ENCODE measurements at regions not wholly inside any gene's neighbourhood (a gene's known extent, or its start where the extent isn't known, plus 50 kb on each side); places are given as distances from the start of the nearest gene placed in this dataset.

DNA sequence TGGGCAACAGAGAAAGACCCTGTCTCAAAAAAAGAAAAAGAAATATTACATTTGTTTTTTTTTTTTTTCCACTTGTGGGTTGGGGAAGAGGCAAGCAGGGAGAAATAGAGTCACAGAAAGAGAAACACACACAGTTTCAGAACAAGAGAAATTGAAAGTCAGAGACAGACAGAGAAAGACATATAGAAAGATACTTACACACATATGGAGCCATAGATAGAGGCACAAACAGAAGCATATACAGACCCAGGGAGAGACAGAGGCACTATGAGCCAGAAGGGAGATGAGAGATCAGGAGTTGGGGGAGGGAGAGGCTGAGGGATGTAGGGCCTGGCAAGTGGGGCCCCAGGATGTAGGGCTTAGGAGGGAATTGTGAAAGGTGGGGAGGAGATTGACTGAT is 55.2 kb upstream of the GIMD1 start:
- Histone ChIP-seq H3K27me3 (ENCODE audit: control insufficient read depth, insufficient read depth, low read length) (no peaks in the 10 kb centered on the region), H3K36me3 (ENCODE audit: control insufficient read depth, insufficient read depth, low read length) (no peaks in the 10 kb centered on the region), H3K4me3 (ENCODE audit: low read depth, low read length) (no peak overlapping the region)
- ChIA-PET POLR2A (no interaction called here), CTCF (no interaction called here)
- no peak for DNase-seq (ENCODE audit: low read depth)
- TF ChIP-seq, protein P1, sequence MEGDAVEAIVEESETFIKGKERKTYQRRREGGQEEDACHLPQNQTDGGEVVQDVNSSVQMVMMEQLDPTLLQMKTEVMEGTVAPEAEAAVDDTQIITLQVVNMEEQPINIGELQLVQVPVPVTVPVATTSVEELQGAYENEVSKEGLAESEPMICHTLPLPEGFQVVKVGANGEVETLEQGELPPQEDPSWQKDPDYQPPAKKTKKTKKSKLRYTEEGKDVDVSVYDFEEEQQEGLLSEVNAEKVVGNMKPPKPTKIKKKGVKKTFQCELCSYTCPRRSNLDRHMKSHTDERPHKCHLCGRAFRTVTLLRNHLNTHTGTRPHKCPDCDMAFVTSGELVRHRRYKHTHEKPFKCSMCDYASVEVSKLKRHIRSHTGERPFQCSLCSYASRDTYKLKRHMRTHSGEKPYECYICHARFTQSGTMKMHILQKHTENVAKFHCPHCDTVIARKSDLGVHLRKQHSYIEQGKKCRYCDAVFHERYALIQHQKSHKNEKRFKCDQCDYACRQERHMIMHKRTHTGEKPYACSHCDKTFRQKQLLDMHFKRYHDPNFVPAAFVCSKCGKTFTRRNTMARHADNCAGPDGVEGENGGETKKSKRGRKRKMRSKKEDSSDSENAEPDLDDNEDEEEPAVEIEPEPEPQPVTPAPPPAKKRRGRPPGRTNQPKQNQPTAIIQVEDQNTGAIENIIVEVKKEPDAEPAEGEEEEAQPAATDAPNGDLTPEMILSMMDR (IDR thresholded peaks at IDR 0.05; ENCODE audit: insufficient read depth, low read depth, low read length) = no peak

DNA sequence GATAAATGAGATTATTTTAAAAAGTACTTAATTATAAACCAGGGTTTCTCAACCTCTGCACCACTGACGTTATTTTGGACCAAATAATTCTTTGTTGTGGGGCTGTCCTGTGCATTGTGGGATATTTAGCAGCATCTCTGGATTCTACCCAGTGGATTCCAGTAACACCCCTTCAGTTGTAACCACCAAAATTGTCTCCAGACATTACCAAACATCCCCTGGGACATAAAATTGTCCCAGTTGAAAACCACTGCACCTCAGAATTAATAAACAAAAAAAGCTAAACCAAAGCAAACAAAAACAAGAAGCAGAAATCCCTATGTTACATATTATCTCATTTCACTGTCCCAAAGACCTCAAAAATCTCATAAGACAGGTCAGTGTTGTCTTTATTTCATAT is 54.2 kb upstream of the GIMD1 start:
- no peak for DNase-seq (ENCODE audit: low read depth)
- H3K36me3 ChIP-seq (ENCODE audit: control insufficient read depth, insufficient read depth, low read length) = no peaks in the 10 kb centered on the region

DNA sequence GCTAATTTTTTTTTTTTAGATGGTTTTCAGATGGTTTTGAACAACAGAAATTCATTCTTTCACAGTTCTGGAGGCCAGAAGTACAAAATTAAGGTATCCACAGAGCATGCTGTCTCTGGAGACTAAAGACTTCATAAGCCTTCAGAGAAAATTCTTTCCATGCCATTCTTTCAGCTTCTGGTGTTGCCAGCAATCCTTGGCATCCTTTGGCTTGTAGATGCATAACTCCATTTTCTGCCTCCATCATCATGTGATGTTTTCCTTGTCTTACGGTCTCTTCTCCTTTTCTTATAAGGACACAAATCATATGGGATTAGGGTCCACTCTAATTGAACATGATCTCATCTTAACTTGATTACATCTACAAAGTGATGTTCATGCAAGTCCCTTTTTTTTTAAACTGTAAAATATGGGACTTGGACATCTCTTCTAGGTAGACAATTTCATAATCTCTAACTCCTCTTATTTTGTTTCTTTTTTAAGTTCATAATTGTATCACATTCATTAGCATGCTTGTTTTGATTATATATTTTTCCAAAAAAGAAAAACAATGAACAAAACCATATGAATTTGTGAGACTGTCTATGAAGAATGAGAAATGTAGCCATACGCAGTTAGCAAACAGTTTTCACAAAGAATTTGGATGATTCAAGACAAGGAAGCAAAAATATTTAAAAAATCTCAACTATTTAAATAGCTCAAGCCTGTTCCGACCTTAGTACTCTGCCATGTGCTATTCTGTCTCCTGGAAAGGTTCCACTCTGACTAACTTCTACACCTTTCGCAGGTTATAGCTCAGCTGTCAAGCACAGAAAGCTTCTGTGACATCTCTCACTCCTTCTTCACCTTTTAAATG is 53.1 kb upstream of the GIMD1 start:
- TF ChIP-seq, protein P1 (IDR thresholded peaks at IDR 0.05; ENCODE audit: insufficient read depth, low read depth, low read length) = no peak
- POLR2A ChIA-PET = interaction anchor here (1.2 kb wide), 1 partner anchor 10 kb away, joined by 4 read pairs; no protein-coding TSS in a partner anchor
- Histone ChIP-seq H3K36me3 (ENCODE audit: control insufficient read depth, insufficient read depth, low read length) (no peaks in the 10 kb centered on the region), H3K27me3 (ENCODE audit: control insufficient read depth, insufficient read depth, low read length) (no peaks in the 10 kb centered on the region), H3K4me3 (ENCODE audit: low read depth, low read length) (no peak overlapping the region)
- CTCF ChIA-PET = interaction anchor here (0.6 to 1.6 kb wide), 6 partner anchors 8 to 180 kb away, joined by 3 to 6 read pairs (median 4); no protein-coding TSS in a partner anchor
- DNase-seq (ENCODE audit: low read depth) = peak; percentile 31

More for the DNA sequence above, 54.2 kb upstream of the GIMD1 start:
- TF ChIP-seq, protein P1 (IDR thresholded peaks at IDR 0.05; ENCODE audit: insufficient read depth, low read depth, low read length) = no peak
- POLR2A ChIA-PET = interaction anchor here (1.2 kb wide), 1 partner anchor 11 kb away, joined by 4 read pairs; no protein-coding TSS in a partner anchor
- Histone ChIP-seq H3K4me3 (ENCODE audit: low read depth, low read length) (no peak overlapping the region), H3K27me3 (ENCODE audit: control insufficient read depth, insufficient read depth, low read length) (no peaks in the 10 kb centered on the region)
- CTCF ChIA-PET = interaction anchor here (1.5 kb wide), 1 partner anchor 10 kb away, joined by 3 read pairs; no protein-coding TSS in a partner anchor

DNA sequence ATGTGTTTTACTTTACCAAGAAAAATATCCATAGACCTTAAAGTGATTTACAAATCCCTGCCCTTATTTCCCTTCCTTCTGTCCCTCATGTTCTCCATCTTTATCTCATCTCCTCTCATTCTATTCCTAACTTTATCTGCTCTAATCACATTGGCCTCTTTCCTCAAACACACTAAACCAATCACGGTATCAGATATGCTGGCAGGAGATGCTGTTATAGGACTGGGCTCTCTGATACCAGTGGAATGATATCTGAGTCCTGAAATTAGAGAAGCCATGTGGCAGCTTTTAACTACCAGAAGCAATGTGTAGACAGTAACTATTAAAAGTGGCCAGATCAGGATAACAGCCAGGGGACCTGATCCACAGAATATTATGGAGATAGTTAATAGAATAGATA is 49.9 kb upstream of the GIMD1 start:
- POLR2A ChIA-PET = no interaction called here
- TF ChIP-seq, protein P1 (IDR thresholded peaks at IDR 0.05; ENCODE audit: insufficient read depth, low read depth, low read length) = no peak
- Histone ChIP-seq H3K27me3 (ENCODE audit: control insufficient read depth, insufficient read depth, low read length) (no peaks in the 10 kb centered on the region), H3K4me3 (ENCODE audit: low read depth, low read length) (no peak overlapping the region), H3K36me3 (ENCODE audit: control insufficient read depth, insufficient read depth, low read length) (no peaks in the 10 kb centered on the region)
- CTCF ChIA-PET = no interaction called here
- no peak for DNase-seq (ENCODE audit: low read depth)
